ENCODE measurements at regions not wholly inside any gene's neighbourhood (a gene's known extent, or its start where the extent isn't known, plus 50 kb on each side); places are given as distances from the start of the nearest gene placed in this dataset.

GRCh38 chr1:53392460-53392859 lies 64.6 kb upstream of the LRP8 start:
- peak in 1 of 5 donors; percentile 24 for DNase-seq
- WGBS, 3 donors, result 62 to 65% (median 64%) methylated on average over 13 of the region's 13 CpGs

GRCh38 chr1:53393325-53393792 lies 65.5 kb upstream of the LRP8 start:
- intact Hi-C loops (cut with DNase I), result loop anchor here in 3 of 4 donors (1.0 to 5.0 kb wide), 3 partner anchors 115 to 116 kb away; no protein-coding TSS in a partner anchor
- DNase-seq, result peak; percentile 65 to 89 (median 80)

More at GRCh38 chr1:53392460-53392859, 64.6 kb upstream of the LRP8 start:
- Histone ChIP-seq H3K9me3 (no peaks in the 10 kb centered on the region), H3K4me1 (ENCODE audit: insufficient read depth) (no peaks in the 10 kb centered on the region), H3K27ac (no peak overlapping the region), H3K4me3 (no peak overlapping the region), H3K27me3 (no peaks in the 10 kb centered on the region), H3K36me3 (no peaks in the 10 kb centered on the region)
- intact Hi-C loops (cut with DNase I), result loop anchor here in 2 of 4 donors (2.0 to 5.0 kb wide), 2 partner anchors 114 to 115 kb away; no protein-coding TSS in a partner anchor
- no peak for TF ChIP-seq EP300 (IDR thresholded peaks at IDR 0.05)
- TF ChIP-seq POLR2A (IDR thresholded peaks at IDR 0.05), result no peak
- TF ChIP-seq CTCF (IDR thresholded peaks at IDR 0.05), result no peak

GRCh38 chr1:53394306-53394705 lies 64.9 kb upstream of the DMRTB1 start:
- intact Hi-C loops (cut with DNase I), result loop anchor here in 1 of 4 donors (5.0 kb wide), 1 partner anchor 117 kb away; no protein-coding TSS in a partner anchor
- no peaks in the 10 kb centered on the region for H3K9me3 ChIP-seq
- H3K4me1 ChIP-seq (ENCODE audit: insufficient read depth), result no peaks in the 10 kb centered on the region
- no peak for DNase-seq
- H3K27ac ChIP-seq, result no peak overlapping the region
- 84 to 90% (median 88%) methylated on average over 6 of the region's 6 CpGs for WGBS, 3 donors
- TF ChIP-seq POLR2A (IDR thresholded peaks at IDR 0.05), result no peak
- TF ChIP-seq EP300 (IDR thresholded peaks at IDR 0.05), result no peak
- TF ChIP-seq CTCF (IDR thresholded peaks at IDR 0.05), result no peak
- no peak overlapping the region for H3K4me3 ChIP-seq
- no peaks in the 10 kb centered on the region for H3K27me3 ChIP-seq
- no peaks in the 10 kb centered on the region for H3K36me3 ChIP-seq

More at GRCh38 chr1:53393325-53393792, 65.5 kb upstream of the LRP8 start:
- no peaks in the 10 kb centered on the region for H3K36me3 ChIP-seq
- TF ChIP-seq CTCF (IDR thresholded peaks at IDR 0.05) (peak; percentile 66 to 80 (median 75)), POLR2A (IDR thresholded peaks at IDR 0.05) (no peak)
- no peaks in the 10 kb centered on the region for H3K27me3 ChIP-seq
- no peaks in the 10 kb centered on the region for H3K4me1 ChIP-seq (ENCODE audit: insufficient read depth)
- H3K4me3 ChIP-seq, result no peak overlapping the region
- H3K9me3 ChIP-seq, result no peaks in the 10 kb centered on the region
- 11 to 13% (median 11%) methylated on average over 10 of the region's 10 CpGs for WGBS, 3 donors
- no peak overlapping the region for H3K27ac ChIP-seq

GRCh38 chr1:53395671-53396215 lies 63.5 kb upstream of the DMRTB1 start:
- no peaks in the 10 kb centered on the region for H3K4me1 ChIP-seq (ENCODE audit: insufficient read depth)

More at GRCh38 chr1:53395671-53396215, 63.5 kb upstream of the DMRTB1 start:
- H3K9me3 ChIP-seq, result no peaks in the 10 kb centered on the region
- no peak overlapping the region for H3K27ac ChIP-seq
- WGBS, 3 donors, result 37 to 45% (median 38%) methylated on average over 10 of the region's 10 CpGs
- H3K4me3 ChIP-seq, result no peak overlapping the region
- no peak for TF ChIP-seq POLR2A (IDR thresholded peaks at IDR 0.05)
- TF ChIP-seq CTCF (IDR thresholded peaks at IDR 0.05), result no peak
- no peaks in the 10 kb centered on the region for H3K27me3 ChIP-seq
- intact Hi-C loops (cut with DNase I), result no loop called here
- H3K36me3 ChIP-seq, result no peaks in the 10 kb centered on the region
- DNase-seq, result no peak

Data from ovary (tissue), 7 donors.